ENCODE measurements at regions not wholly inside any gene's neighbourhood (a gene's known extent, or its start where the extent isn't known, plus 50 kb on each side); places are given as distances from the start of the nearest gene placed in this dataset.

- TF ChIP-seq ZNF274 (IDR thresholded peaks at IDR 0.05; ENCODE audit: low read depth, low read length) (no peak), SP1 (IDR thresholded peaks at IDR 0.05; ENCODE audit: low read depth) (no peak), ZBTB33 (IDR thresholded peaks at IDR 0.05; ENCODE audit: extremely low read depth, insufficient replicate concordance, low read length) (no peak)
These were observed 157.4 kb downstream of the GLI2 start (continued) for GRCh38 chr2:120892967-120893667.

DNA sequence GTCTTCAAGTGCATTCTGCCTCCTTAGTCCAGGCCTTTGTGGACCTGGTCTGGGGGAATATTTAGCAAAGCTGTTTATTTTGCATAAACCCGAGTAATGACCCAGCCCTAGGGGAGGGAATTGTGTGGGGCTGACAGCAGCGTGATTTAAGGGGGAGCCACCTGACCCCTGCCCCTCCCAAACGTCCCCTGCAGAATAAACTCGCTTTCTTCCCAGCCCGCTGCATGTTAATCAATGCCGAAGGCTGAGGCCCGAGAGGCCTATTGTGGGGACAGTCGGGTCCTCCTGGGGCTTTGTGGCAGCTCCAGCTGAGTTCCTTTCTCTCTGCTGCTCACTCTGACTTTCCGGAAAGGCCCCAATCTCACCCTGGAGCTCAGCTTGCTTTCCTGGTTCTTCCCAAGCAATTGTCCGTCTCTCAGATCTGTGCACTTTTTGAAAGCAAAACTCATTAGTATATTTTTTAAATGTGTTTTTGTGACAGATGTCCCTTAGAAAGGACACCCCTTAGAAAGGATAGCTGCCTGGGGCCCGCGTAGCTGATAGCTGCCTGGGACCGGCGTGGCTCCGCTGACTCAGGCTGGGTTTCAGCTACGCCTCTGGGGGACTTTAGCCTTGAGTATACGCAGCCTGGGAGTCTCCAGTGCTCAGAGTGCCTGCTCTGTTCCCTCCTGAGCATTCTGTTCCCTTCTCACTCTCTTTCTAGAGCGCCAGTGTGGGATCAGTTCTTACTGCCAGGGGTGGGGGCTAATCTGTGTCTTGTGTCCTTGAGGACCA lies 158.3 kb downstream of the GLI2 start:
- H2AFZ ChIP-seq (ENCODE audit: low read depth, low read length, poor library complexity, severe bottlenecking): no peak overlapping the region
- intact Hi-C loops (cut with micrococcal nuclease): no loop called here
- no peaks in the 10 kb centered on the region for H4K20me1 ChIP-seq (ENCODE audit: insufficient read depth)
- BruUV-seq (replicated peaks): no TSS peak
- H3K9me2 ChIP-seq (ENCODE audit: insufficient read depth): no peaks in the 10 kb centered on the region
- no peaks in the 10 kb centered on the region for H3K79me2 ChIP-seq (ENCODE audit: insufficient read depth, low read length)
- POLR2A ChIA-PET: no interaction called here
- CTCF ChIA-PET: no interaction called here
- no peak overlapping the region for H3K9ac ChIP-seq (ENCODE audit: low read length)
- DNase-seq (ENCODE audit: low read depth, low spot score): no peak
- H3K27ac ChIP-seq (ENCODE audit: low read depth, low read length): no peak overlapping the region
- H3K36me3 ChIP-seq (ENCODE audit: control insufficient read depth in 1 of 2, insufficient read depth in 2 of 2, low read length in 2 of 2): no peaks in the 10 kb centered on the region
- ATAC-seq: no peak
- H3K4me3 ChIP-seq (replicated peaks in 1 of 2; ENCODE audit: low read depth in 1 of 2, low read length in 2 of 2): no peak overlapping the region
- peaks cover 0 to 3% of the 10 kb centered on the region in 2 experiments; a peak in 1 of 4 replicates for H3K4me1 ChIP-seq (ENCODE audit: control insufficient read depth in 1 of 2, insufficient read depth in 2 of 2, low read length in 2 of 2)
- no peaks in the 10 kb centered on the region for H3K9me3 ChIP-seq (ENCODE audit: control insufficient read depth in 1 of 2, insufficient read depth in 1 of 2, low read depth in 1 of 2, low read length in 2 of 2)
- no peak overlapping the region for H3K4me2 ChIP-seq (ENCODE audit: low read length)
- H3K27me3 ChIP-seq (ENCODE audit: insufficient read depth, low read length): no peaks in the 10 kb centered on the region
- RAD21 ChIA-PET (ENCODE audit: low non-redundant PET in 1 of 2, low total read pairs in 2 of 2, uncharacterized antibody in 2 of 2, unreplicated experiment in 2 of 2): no interaction called here
- no peak for TF ChIP-seq CEBPB (IDR thresholded peaks at IDR 0.05; ENCODE audit: low read depth)
- no peak for TF ChIP-seq JUND (IDR thresholded peaks at IDR 0.05)
- TF ChIP-seq CBX3 (IDR thresholded peaks at IDR 0.05; ENCODE audit: low read depth): no peak
- TF ChIP-seq ZFX (IDR thresholded peaks at IDR 0.05): no peak
- TF ChIP-seq, protein P1, sequence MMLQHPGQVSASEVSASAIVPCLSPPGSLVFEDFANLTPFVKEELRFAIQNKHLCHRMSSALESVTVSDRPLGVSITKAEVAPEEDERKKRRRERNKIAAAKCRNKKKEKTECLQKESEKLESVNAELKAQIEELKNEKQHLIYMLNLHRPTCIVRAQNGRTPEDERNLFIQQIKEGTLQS (IDR thresholded peaks at IDR 0.05): no peak
- TF ChIP-seq EGR1 (IDR thresholded peaks at IDR 0.05; ENCODE audit: low read depth): no peak
- no peak for TF ChIP-seq YY1 (IDR thresholded peaks at IDR 0.05; ENCODE audit: extremely low read depth, insufficient replicate concordance, low read depth, low read length)
- TF ChIP-seq SP1 (IDR thresholded peaks at IDR 0.05; ENCODE audit: low read depth): no peak
- TF ChIP-seq, protein P2, sequence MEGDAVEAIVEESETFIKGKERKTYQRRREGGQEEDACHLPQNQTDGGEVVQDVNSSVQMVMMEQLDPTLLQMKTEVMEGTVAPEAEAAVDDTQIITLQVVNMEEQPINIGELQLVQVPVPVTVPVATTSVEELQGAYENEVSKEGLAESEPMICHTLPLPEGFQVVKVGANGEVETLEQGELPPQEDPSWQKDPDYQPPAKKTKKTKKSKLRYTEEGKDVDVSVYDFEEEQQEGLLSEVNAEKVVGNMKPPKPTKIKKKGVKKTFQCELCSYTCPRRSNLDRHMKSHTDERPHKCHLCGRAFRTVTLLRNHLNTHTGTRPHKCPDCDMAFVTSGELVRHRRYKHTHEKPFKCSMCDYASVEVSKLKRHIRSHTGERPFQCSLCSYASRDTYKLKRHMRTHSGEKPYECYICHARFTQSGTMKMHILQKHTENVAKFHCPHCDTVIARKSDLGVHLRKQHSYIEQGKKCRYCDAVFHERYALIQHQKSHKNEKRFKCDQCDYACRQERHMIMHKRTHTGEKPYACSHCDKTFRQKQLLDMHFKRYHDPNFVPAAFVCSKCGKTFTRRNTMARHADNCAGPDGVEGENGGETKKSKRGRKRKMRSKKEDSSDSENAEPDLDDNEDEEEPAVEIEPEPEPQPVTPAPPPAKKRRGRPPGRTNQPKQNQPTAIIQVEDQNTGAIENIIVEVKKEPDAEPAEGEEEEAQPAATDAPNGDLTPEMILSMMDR (IDR thresholded peaks at IDR 0.05 in 2 of 3, conservative IDR thresholded peaks at IDR 0.05 in 1 of 3; ENCODE audit: borderline replicate concordance in 1 of 3, insufficient read depth in 1 of 3, low read depth in 2 of 3, low read length in 2 of 3): no peak
- no peak for TF ChIP-seq ZNF274 (IDR thresholded peaks at IDR 0.05; ENCODE audit: low read depth, low read length)
- no peak for TF ChIP-seq SRF (IDR thresholded peaks at IDR 0.05; ENCODE audit: low read depth)
- TF ChIP-seq POLR2A (IDR thresholded peaks at IDR 0.05; ENCODE audit: borderline replicate concordance, extremely low read depth, insufficient read depth, insufficient read length): no peak
- TF ChIP-seq ZBTB33 (IDR thresholded peaks at IDR 0.05; ENCODE audit: extremely low read depth, insufficient replicate concordance, low read length): no peak
- TF ChIP-seq, protein P3, sequence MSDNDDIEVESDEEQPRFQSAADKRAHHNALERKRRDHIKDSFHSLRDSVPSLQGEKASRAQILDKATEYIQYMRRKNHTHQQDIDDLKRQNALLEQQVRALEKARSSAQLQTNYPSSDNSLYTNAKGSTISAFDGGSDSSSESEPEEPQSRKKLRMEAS (IDR thresholded peaks at IDR 0.05): no peak
- no peak for TF ChIP-seq RAD21 (IDR thresholded peaks at IDR 0.05; ENCODE audit: low read depth)
- TF ChIP-seq EZH2phosphoT487 (IDR thresholded peaks at IDR 0.05; ENCODE audit: borderline replicate concordance): no peak
- TF ChIP-seq ELF1 (IDR thresholded peaks at IDR 0.05; ENCODE audit: borderline replicate concordance, low read depth): no peak
- TF ChIP-seq FOSL1 (IDR thresholded peaks at IDR 0.05; ENCODE audit: low read depth): no peak
